ENCODE measurements at regions not wholly inside any gene's neighbourhood (a gene's known extent, or its start where the extent isn't known, plus 50 kb on each side); places are given as distances from the start of the nearest gene placed in this dataset.

DNA sequence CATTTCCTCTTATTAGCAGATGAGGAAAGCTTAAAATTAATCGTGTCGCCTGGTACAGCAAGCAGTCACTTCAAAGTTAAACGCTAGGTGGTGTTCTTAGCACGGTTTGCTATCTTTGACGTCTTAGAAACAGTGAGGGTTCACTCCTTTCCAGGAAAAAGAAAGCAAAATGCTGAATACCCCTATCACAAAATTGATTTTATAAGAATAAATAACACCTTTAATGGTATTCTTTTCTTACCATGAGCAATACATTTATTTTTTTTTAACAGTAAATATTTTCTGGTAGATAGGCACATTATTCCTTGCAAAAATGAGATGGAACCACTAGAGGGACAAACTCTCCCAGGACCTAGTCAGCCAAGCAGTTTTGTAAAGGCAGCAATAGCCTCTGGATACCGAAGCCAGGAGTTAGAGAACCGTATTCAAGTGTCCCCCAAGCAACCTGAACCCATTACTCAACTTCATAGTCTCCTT, 153.9 kb downstream of the KDR start:
- POLR2A ChIA-PET = no interaction called here
- Mint-ChIP-seq H3K27ac (no peak overlapping the region), H3K27me3 (peaks cover 13% of the 10 kb centered on the region), H3K9me3 (ENCODE audit: insufficient read depth) (no peaks in the 10 kb centered on the region), H3K4me3 (no peak overlapping the region), H3K4me1 (no peaks in the 10 kb centered on the region)
- Histone ChIP-seq H3K36me3 (replicated peaks in 1 of 2; ENCODE audit: control extremely low read depth in 1 of 2, control insufficient read depth in 1 of 2, extremely low read depth in 1 of 2, insufficient read depth in 2 of 2, low read length in 1 of 2) (no peaks in the 10 kb centered on the region), H3K27ac (ENCODE audit: low read length in 2 of 2) (no peak overlapping the region), H3K4me2 (replicated peaks; ENCODE audit: low read depth, low read length, poor library complexity, severe bottlenecking) (no peak overlapping the region), H3K9ac (ENCODE audit: low read length) (no peak overlapping the region), H3K4me1 (ENCODE audit: control insufficient read depth in 2 of 2, insufficient read depth in 2 of 2, low read length in 2 of 2) (no peaks in the 10 kb centered on the region), H3K27me3 (replicated peaks in 1 of 4; ENCODE audit: control extremely low read depth in 1 of 4, control insufficient read depth in 3 of 4, insufficient read depth in 4 of 4, low read length in 3 of 4) (peaks cover 0 to 4% (median 0%) of the 10 kb centered on the region in 4 experiments), H3K79me2 (ENCODE audit: control insufficient read depth, insufficient read depth, low read length) (no peaks in the 10 kb centered on the region), H2AFZ (ENCODE audit: insufficient read depth, low read depth, low read length, poor library complexity, severe bottlenecking) (no peak overlapping the region), H3K4me3 (ENCODE audit: control extremely low read depth in 1 of 5, extremely low read depth in 1 of 5, insufficient read depth in 1 of 5, low read depth in 2 of 5, low read length in 4 of 5) (no peak overlapping the region), H3K9me3 (ENCODE audit: control extremely low read depth in 1 of 3, control insufficient read depth in 2 of 3, insufficient read depth in 1 of 3, low read length in 2 of 3) (no peaks in the 10 kb centered on the region), H4K20me1 (ENCODE audit: control insufficient read depth, insufficient read depth, low read length, poor library complexity, severe bottlenecking) (no peaks in the 10 kb centered on the region)
- no CpG with 5 or more reads among the region's 7 CpGs for WGBS (ENCODE audit: insufficient coverage)
- intact Hi-C loops (cut with micrococcal nuclease) = no loop called here
- ATAC-seq (ENCODE audit: low read depth) (no peak), DNase-seq (peak; percentile 27)
- CTCF ChIA-PET = interaction anchor here (0.7 kb wide), 2 partner anchors 9 to 10 kb away, joined by 3 read pairs; no protein-coding TSS in a partner anchor
- TF ChIP-seq EZH2 (IDR thresholded peaks at IDR 0.05; ENCODE audit: borderline replicate concordance, insufficient read depth, low read depth, low read length, poor library complexity, severe bottlenecking) = no peak
- TF ChIP-seq, protein P1, sequence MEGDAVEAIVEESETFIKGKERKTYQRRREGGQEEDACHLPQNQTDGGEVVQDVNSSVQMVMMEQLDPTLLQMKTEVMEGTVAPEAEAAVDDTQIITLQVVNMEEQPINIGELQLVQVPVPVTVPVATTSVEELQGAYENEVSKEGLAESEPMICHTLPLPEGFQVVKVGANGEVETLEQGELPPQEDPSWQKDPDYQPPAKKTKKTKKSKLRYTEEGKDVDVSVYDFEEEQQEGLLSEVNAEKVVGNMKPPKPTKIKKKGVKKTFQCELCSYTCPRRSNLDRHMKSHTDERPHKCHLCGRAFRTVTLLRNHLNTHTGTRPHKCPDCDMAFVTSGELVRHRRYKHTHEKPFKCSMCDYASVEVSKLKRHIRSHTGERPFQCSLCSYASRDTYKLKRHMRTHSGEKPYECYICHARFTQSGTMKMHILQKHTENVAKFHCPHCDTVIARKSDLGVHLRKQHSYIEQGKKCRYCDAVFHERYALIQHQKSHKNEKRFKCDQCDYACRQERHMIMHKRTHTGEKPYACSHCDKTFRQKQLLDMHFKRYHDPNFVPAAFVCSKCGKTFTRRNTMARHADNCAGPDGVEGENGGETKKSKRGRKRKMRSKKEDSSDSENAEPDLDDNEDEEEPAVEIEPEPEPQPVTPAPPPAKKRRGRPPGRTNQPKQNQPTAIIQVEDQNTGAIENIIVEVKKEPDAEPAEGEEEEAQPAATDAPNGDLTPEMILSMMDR (IDR thresholded peaks at IDR 0.05) = peak; percentile 34

DNA sequence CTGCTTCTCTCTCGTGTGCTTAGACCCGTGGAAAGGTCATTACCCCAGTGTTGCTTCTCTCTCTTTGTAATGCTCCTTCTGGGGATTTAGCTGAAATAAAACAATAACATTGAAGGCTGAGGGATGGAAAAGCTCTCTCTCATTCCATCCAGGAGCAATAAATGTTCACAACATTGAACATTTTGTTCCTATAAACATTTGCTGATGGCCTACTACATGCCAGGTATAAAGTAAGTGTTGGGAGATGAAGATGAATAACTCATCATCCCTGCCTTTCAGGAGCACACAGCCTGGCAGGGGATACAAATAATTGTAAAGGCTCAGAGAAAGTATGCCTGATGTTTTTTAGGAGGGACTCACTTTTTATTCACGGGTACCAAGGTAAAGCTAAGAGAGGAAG, 158.1 kb downstream of the KDR start:
- no peaks in the 10 kb centered on the region for H3K9me3 ChIP-seq (ENCODE audit: control extremely low read depth in 1 of 3, control insufficient read depth in 2 of 3, insufficient read depth in 1 of 3, low read length in 2 of 3)
- intact Hi-C loops (cut with micrococcal nuclease) = no loop called here
- no peak overlapping the region for H3K27ac Mint-ChIP-seq
- POLR2A ChIA-PET = no interaction called here
- peaks cover 25% of the 10 kb centered on the region for H3K27me3 Mint-ChIP-seq
- no peaks in the 10 kb centered on the region for H3K4me1 ChIP-seq (ENCODE audit: control insufficient read depth in 2 of 2, insufficient read depth in 2 of 2, low read length in 2 of 2)
- WGBS (ENCODE audit: insufficient coverage) = 88% methylated on average over 1 of the region's 3 CpGs
- no peak for DNase-seq
- H3K9me3 Mint-ChIP-seq (ENCODE audit: insufficient read depth) = no peaks in the 10 kb centered on the region
- no peaks in the 10 kb centered on the region for H4K20me1 ChIP-seq (ENCODE audit: control insufficient read depth, insufficient read depth, low read length, poor library complexity, severe bottlenecking)
- H3K27me3 ChIP-seq (replicated peaks in 1 of 4; ENCODE audit: control extremely low read depth in 1 of 4, control insufficient read depth in 3 of 4, insufficient read depth in 4 of 4, low read length in 3 of 4) = peaks cover 0 to 4% (median 2%) of the 10 kb centered on the region in 4 experiments
- no peak overlapping the region for H3K4me3 Mint-ChIP-seq
- TF ChIP-seq, protein P1 (IDR thresholded peaks at IDR 0.05) = no peak
- no peak for TF ChIP-seq EZH2 (IDR thresholded peaks at IDR 0.05; ENCODE audit: borderline replicate concordance, insufficient read depth, low read depth, low read length, poor library complexity, severe bottlenecking)
- H3K9ac ChIP-seq (ENCODE audit: low read length) = no peak overlapping the region
- no peaks in the 10 kb centered on the region for H3K4me1 Mint-ChIP-seq
- H2AFZ ChIP-seq (ENCODE audit: insufficient read depth, low read depth, low read length, poor library complexity, severe bottlenecking) = no peak overlapping the region
- H3K27ac ChIP-seq (ENCODE audit: low read length in 2 of 2) = no peak overlapping the region
- no peaks in the 10 kb centered on the region for H3K79me2 ChIP-seq (ENCODE audit: control insufficient read depth, insufficient read depth, low read length)
- no peak overlapping the region for H3K4me2 ChIP-seq (replicated peaks; ENCODE audit: low read depth, low read length, poor library complexity, severe bottlenecking)
- ATAC-seq (ENCODE audit: low read depth) = no peak
- CTCF ChIA-PET = no interaction called here
- H3K36me3 ChIP-seq (replicated peaks in 1 of 2; ENCODE audit: control extremely low read depth in 1 of 2, control insufficient read depth in 1 of 2, extremely low read depth in 1 of 2, insufficient read depth in 2 of 2, low read length in 1 of 2) = no peaks in the 10 kb centered on the region
- no peak overlapping the region for H3K4me3 ChIP-seq (ENCODE audit: control extremely low read depth in 1 of 5, extremely low read depth in 1 of 5, insufficient read depth in 1 of 5, low read depth in 2 of 5, low read length in 4 of 5)

All from B cell (primary cell).